Muscle layer of colon (tissue), 2 donors: ENCODE measurements at regions not wholly inside any gene's neighbourhood (a gene's known extent, or its start where the extent isn't known, plus 50 kb on each side); places are given as distances from the start of the nearest gene placed in this dataset.

ENCODE experiments used
- H3K27ac ChIP-seq: one replicate; pipeline ENCODE4 v1.7.0; 2013; ENCODE audit warnings: low read depth, mild to moderate bottlenecking, low read length, moderate library complexity
- H3K27me3 ChIP-seq, 2 donors: one replicate each; pipeline ENCODE4 v1.7.0; 2013; ENCODE audit warnings: low read length in 2 of 2, mild to moderate bottlenecking in 2 of 2; ENCODE audit not compliant: insufficient read depth in 2 of 2, control insufficient read depth in 1 of 2
- H3K36me3 ChIP-seq: one replicate; pipeline ENCODE4 v1.7.0; 2013; ENCODE audit warnings: mild to moderate bottlenecking, low read length; ENCODE audit not compliant: insufficient read depth
- H3K4me1 ChIP-seq: one replicate; pipeline ENCODE4 v1.7.0; 2013; ENCODE audit warnings: mild to moderate bottlenecking, low read length; ENCODE audit not compliant: insufficient read depth
- H3K4me3 ChIP-seq, 2 donors: one replicate each; pipeline ENCODE4 v1.7.0; 2013; ENCODE audit warnings: low read length in 2 of 2, low read depth in 1 of 2, mild to moderate bottlenecking in 1 of 2, moderate library complexity in 1 of 2
- H3K9ac ChIP-seq: one replicate; pipeline ENCODE4 v1.7.0; 2013; ENCODE audit warnings: low read length
- H3K9me3 ChIP-seq: one replicate; pipeline ENCODE4 v1.7.0; 2013; ENCODE audit warnings: mild to moderate bottlenecking, low read length
- donor health status: abdominal sarcoma.
- donor health status: Adenocarcinoma of cecum.

GRCh38 chr21:28635541-28635940 is 357.1 kb downstream of the LTN1 start:
- Histone ChIP-seq H3K9ac (no peak overlapping the region), H3K36me3 (no peaks in the 10 kb centered on the region), H3K27me3 (no peaks in the 10 kb centered on the region), H3K4me3 (no peak overlapping the region), H3K27ac (no peak overlapping the region), H3K4me1 (no peaks in the 10 kb centered on the region), H3K9me3 (no peaks in the 10 kb centered on the region)

GRCh38 chr21:28633839-28634555 is 358.7 kb downstream of the LTN1 start:
- H3K4me3 ChIP-seq = no peak overlapping the region
- H3K27me3 ChIP-seq = no peaks in the 10 kb centered on the region
- H3K9ac ChIP-seq = no peak overlapping the region
- no peaks in the 10 kb centered on the region for H3K36me3 ChIP-seq
- no peak overlapping the region for H3K27ac ChIP-seq
- H3K9me3 ChIP-seq = no peaks in the 10 kb centered on the region
- no peaks in the 10 kb centered on the region for H3K4me1 ChIP-seq

GRCh38 chr21:28632755-28633408 is 359.8 kb downstream of the LTN1 start:
- Histone ChIP-seq H3K27me3 (no peaks in the 10 kb centered on the region), H3K9ac (no peak overlapping the region), H3K4me1 (no peaks in the 10 kb centered on the region), H3K4me3 (no peak overlapping the region), H3K9me3 (no peaks in the 10 kb centered on the region), H3K27ac (no peak overlapping the region), H3K36me3 (no peaks in the 10 kb centered on the region)

- Histone ChIP-seq H3K4me3 (no peak overlapping the region), H3K9me3 (no peaks in the 10 kb centered on the region), H3K27ac (no peak overlapping the region), H3K9ac (no peak overlapping the region), H3K4me1 (no peaks in the 10 kb centered on the region), H3K27me3 (no peaks in the 10 kb centered on the region), H3K36me3 (no peaks in the 10 kb centered on the region)
Observed at GRCh38 chr21:28627691-28628090, 365.0 kb downstream of the LTN1 start.

GRCh38 chr21:28627261-28627660 is 365.4 kb downstream of the LTN1 start:
- Histone ChIP-seq H3K27me3 (no peaks in the 10 kb centered on the region), H3K4me3 (no peak overlapping the region), H3K4me1 (no peaks in the 10 kb centered on the region), H3K9me3 (no peaks in the 10 kb centered on the region), H3K36me3 (no peaks in the 10 kb centered on the region), H3K9ac (no peak overlapping the region), H3K27ac (no peak overlapping the region)

GRCh38 chr21:28624626-28625025 is 368.1 kb downstream of the LTN1 start:
- Histone ChIP-seq H3K36me3 (no peaks in the 10 kb centered on the region), H3K27ac (no peak overlapping the region)

GRCh38 chr21:28617300-28617699 is 375.4 kb downstream of the LTN1 start:
- Histone ChIP-seq H3K9me3 (no peaks in the 10 kb centered on the region), H3K27ac (no peak overlapping the region), H3K9ac (no peak overlapping the region), H3K4me3 (no peak overlapping the region), H3K27me3 (no peaks in the 10 kb centered on the region), H3K4me1 (no peaks in the 10 kb centered on the region), H3K36me3 (no peaks in the 10 kb centered on the region)

More at GRCh38 chr21:28624626-28625025, 368.1 kb downstream of the LTN1 start:
- Histone ChIP-seq H3K27me3 (no peaks in the 10 kb centered on the region), H3K9ac (no peak overlapping the region), H3K4me1 (no peaks in the 10 kb centered on the region), H3K4me3 (no peak overlapping the region), H3K9me3 (no peaks in the 10 kb centered on the region)

GRCh38 chr21:28615276-28615675 is 377.4 kb downstream of the LTN1 start:
- Histone ChIP-seq H3K27ac (no peak overlapping the region), H3K9me3 (no peaks in the 10 kb centered on the region), H3K4me3 (no peak overlapping the region), H3K27me3 (no peaks in the 10 kb centered on the region), H3K9ac (no peak overlapping the region), H3K4me1 (no peaks in the 10 kb centered on the region), H3K36me3 (no peaks in the 10 kb centered on the region)

GRCh38 chr21:28614791-28615190 is 377.9 kb downstream of the LTN1 start:
- no peak overlapping the region for H3K4me3 ChIP-seq
- H3K4me1 ChIP-seq = no peaks in the 10 kb centered on the region
- no peak overlapping the region for H3K9ac ChIP-seq
- H3K9me3 ChIP-seq = no peaks in the 10 kb centered on the region
- no peak overlapping the region for H3K27ac ChIP-seq
- H3K27me3 ChIP-seq = no peaks in the 10 kb centered on the region
- H3K36me3 ChIP-seq = no peaks in the 10 kb centered on the region

GRCh38 chr21:28608646-28609045 is 384.0 kb downstream of the LTN1 start:
- no peaks in the 10 kb centered on the region for H3K36me3 ChIP-seq
- H3K9me3 ChIP-seq = no peaks in the 10 kb centered on the region
- H3K9ac ChIP-seq = no peak overlapping the region
- no peak overlapping the region for H3K27ac ChIP-seq
- H3K4me1 ChIP-seq = no peaks in the 10 kb centered on the region
- H3K4me3 ChIP-seq = no peak overlapping the region
- H3K27me3 ChIP-seq = no peaks in the 10 kb centered on the region

- Histone ChIP-seq H3K27me3 (no peaks in the 10 kb centered on the region), H3K4me1 (no peaks in the 10 kb centered on the region), H3K36me3 (no peaks in the 10 kb centered on the region), H3K9me3 (no peaks in the 10 kb centered on the region), H3K4me3 (no peak overlapping the region), H3K27ac (no peak overlapping the region), H3K9ac (no peak overlapping the region)
Observed at GRCh38 chr21:28607545-28607944, 385.1 kb downstream of the LTN1 start.
